Activated naive CD4-positive, alpha-beta T cell treated with anti-CD3 and anti-CD28 coated beads, Interleukin-2, amount 50 U/mL, for 16 hours (primary cell): ENCODE measurements at regions not wholly inside any gene's neighbourhood (a gene's known extent, or its start where the extent isn't known, plus 50 kb on each side); places are given as distances from the start of the nearest gene placed in this dataset.

ENCODE experiments used
- DNase-seq: peaks from one replicate; pipeline ENCODE4 v3.0.0-alpha.2; 2020

GRCh38 chr15:88312941-88313579, 56.5 kb upstream of the NTRK3 start:
- no peak for DNase-seq

GRCh38 chr15:88309363-88309762, 52.8 kb upstream of the NTRK3 start:
- DNase-seq = no peak

DNA sequence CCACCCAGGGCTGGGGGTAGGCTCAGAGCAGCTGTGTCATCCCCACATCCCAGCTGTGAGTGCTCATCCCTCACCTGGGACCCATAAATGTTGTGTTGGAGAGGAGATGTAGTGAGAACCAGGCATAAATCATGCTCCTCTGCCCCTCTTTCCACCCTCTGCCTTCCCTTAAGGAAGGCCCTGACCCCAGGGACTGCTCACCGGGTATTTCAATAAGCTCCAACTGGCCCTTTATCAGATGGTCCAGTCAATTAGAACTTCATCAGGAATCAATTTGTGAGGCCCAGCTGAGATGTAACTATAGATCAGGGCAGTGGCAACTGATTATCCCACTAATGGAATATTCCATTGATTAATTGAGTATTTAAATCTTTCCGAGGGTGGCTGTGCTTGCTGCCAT, 50.8 kb upstream of the NTRK3 start:
- DNase-seq = no peak
